ENCODE measurements at regions not wholly inside any gene's neighbourhood (a gene's known extent, or its start where the extent isn't known, plus 50 kb on each side); places are given as distances from the start of the nearest gene placed in this dataset.

DNA sequence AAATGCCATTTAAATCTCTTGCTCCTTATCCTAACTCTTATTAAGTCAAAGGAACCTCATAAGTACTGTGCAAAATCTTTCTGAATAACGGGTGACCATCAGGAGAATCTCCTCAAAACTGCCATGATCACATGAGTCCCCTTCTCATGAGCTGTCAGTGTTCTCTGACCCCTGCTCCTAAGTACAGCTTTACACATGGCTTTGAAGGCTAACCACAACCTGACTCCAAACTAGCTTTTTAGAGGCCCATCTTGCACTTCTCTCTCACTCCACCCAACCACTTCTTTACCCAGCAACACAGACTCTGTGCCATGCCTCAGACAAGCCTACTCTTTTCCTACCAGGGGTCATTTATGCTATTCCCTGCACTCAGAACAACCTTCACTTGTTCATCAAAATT, 253.8 kb downstream of the GPD2 start:
- Histone ChIP-seq H3K4me3 (ENCODE audit: insufficient read depth, low read length, poor library complexity, severe bottlenecking) (no peak overlapping the region), H2AFZ (ENCODE audit: low read depth, low read length, severe bottlenecking) (no peak overlapping the region), H3K9ac (ENCODE audit: low read length) (no peak overlapping the region), H3K9me2 (replicated peaks; ENCODE audit: insufficient read depth, low read length) (no peaks in the 10 kb centered on the region), H3K4me2 (ENCODE audit: low read depth, low read length, poor library complexity, severe bottlenecking) (no peak overlapping the region), H3K27me3 (ENCODE audit: low read length) (no peaks in the 10 kb centered on the region), H3K9me3 (ENCODE audit: insufficient read depth, low read length) (no peaks in the 10 kb centered on the region), H3K79me2 (ENCODE audit: insufficient read depth, low read length) (no peaks in the 10 kb centered on the region), H3K36me3 (ENCODE audit: low read length) (no peaks in the 10 kb centered on the region), H3K27ac (ENCODE audit: low read depth, low read length) (no peak overlapping the region), H4K20me1 (ENCODE audit: low read depth, low read length) (no peaks in the 10 kb centered on the region), H3F3A (ENCODE audit: insufficient read depth) (no peaks in the 10 kb centered on the region)
- TF ChIP-seq CTCF (IDR thresholded peaks at IDR 0.05; ENCODE audit: insufficient read depth, low read length, poor library complexity, severe bottlenecking) (no peak), EZH2phosphoT487 (conservative IDR thresholded peaks at IDR 0.05; ENCODE audit: low read length) (no peak)

DNA sequence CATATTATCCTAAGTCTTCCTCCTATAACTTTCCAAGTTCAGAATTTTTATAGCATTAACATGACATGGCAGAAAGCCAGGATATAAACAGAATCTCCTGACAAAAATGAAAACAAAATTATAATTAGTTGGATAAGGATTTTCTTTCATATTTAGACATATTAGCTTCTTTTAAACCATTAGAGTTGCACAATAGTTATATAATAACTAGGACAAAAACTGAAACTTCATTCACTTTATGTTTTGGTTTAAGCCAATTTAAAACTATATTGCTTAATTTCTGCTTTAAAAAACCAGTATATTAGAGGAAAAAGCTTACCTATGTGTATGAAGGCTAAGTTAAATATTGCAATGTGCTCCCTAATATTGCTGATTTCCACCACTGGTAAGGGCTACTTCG, 254.8 kb downstream of the GPD2 start:
- no peak overlapping the region for H3K9ac ChIP-seq (ENCODE audit: low read length)
- no peak for TF ChIP-seq EZH2phosphoT487 (conservative IDR thresholded peaks at IDR 0.05; ENCODE audit: low read length)
- H3K4me2 ChIP-seq (ENCODE audit: low read depth, low read length, poor library complexity, severe bottlenecking): no peak overlapping the region
- H4K20me1 ChIP-seq (ENCODE audit: low read depth, low read length): no peaks in the 10 kb centered on the region
- H3K27ac ChIP-seq (ENCODE audit: low read depth, low read length): no peak overlapping the region
- no peaks in the 10 kb centered on the region for H3K9me2 ChIP-seq (replicated peaks; ENCODE audit: insufficient read depth, low read length)
- no peaks in the 10 kb centered on the region for H3F3A ChIP-seq (ENCODE audit: insufficient read depth)
- H3K27me3 ChIP-seq (ENCODE audit: low read length): no peaks in the 10 kb centered on the region
- H2AFZ ChIP-seq (ENCODE audit: low read depth, low read length, severe bottlenecking): no peak overlapping the region
- H3K36me3 ChIP-seq (ENCODE audit: low read length): no peaks in the 10 kb centered on the region
- no peaks in the 10 kb centered on the region for H3K79me2 ChIP-seq (ENCODE audit: insufficient read depth, low read length)
- H3K4me3 ChIP-seq (ENCODE audit: insufficient read depth, low read length, poor library complexity, severe bottlenecking): no peak overlapping the region
- no peaks in the 10 kb centered on the region for H3K9me3 ChIP-seq (ENCODE audit: insufficient read depth, low read length)

- H3K79me2 ChIP-seq (ENCODE audit: insufficient read depth, low read length): no peaks in the 10 kb centered on the region
- H3K27ac ChIP-seq (ENCODE audit: low read depth, low read length): no peak overlapping the region
- H3K27me3 ChIP-seq (ENCODE audit: low read length): no peaks in the 10 kb centered on the region
- H4K20me1 ChIP-seq (ENCODE audit: low read depth, low read length): no peaks in the 10 kb centered on the region
- no peak overlapping the region for H3K4me3 ChIP-seq (ENCODE audit: insufficient read depth, low read length, poor library complexity, severe bottlenecking)
- H3K4me2 ChIP-seq (ENCODE audit: low read depth, low read length, poor library complexity, severe bottlenecking): no peak overlapping the region
- H3K9ac ChIP-seq (ENCODE audit: low read length): no peak overlapping the region
- H3K36me3 ChIP-seq (ENCODE audit: low read length): no peaks in the 10 kb centered on the region
- no peak overlapping the region for H2AFZ ChIP-seq (ENCODE audit: low read depth, low read length, severe bottlenecking)
- TF ChIP-seq CTCF (IDR thresholded peaks at IDR 0.05; ENCODE audit: insufficient read depth, low read length, poor library complexity, severe bottlenecking): no peak
- no peak for TF ChIP-seq EZH2phosphoT487 (conservative IDR thresholded peaks at IDR 0.05; ENCODE audit: low read length)
- no peaks in the 10 kb centered on the region for H3F3A ChIP-seq (ENCODE audit: insufficient read depth)
- no peaks in the 10 kb centered on the region for H3K9me3 ChIP-seq (ENCODE audit: insufficient read depth, low read length)
- no peaks in the 10 kb centered on the region for H3K9me2 ChIP-seq (replicated peaks; ENCODE audit: insufficient read depth, low read length)
These were observed 258.8 kb downstream of the GPD2 start for GRCh38 chr2:156695020-156695419.

GRCh38 chr2:156695595-156695994, 259.4 kb downstream of the GPD2 start:
- H3K9me2 ChIP-seq (replicated peaks; ENCODE audit: insufficient read depth, low read length): no peaks in the 10 kb centered on the region
- H3K9ac ChIP-seq (ENCODE audit: low read length): no peak overlapping the region
- H3K27me3 ChIP-seq (ENCODE audit: low read length): no peaks in the 10 kb centered on the region
- no peaks in the 10 kb centered on the region for H3F3A ChIP-seq (ENCODE audit: insufficient read depth)
- TF ChIP-seq EZH2phosphoT487 (conservative IDR thresholded peaks at IDR 0.05; ENCODE audit: low read length) (no peak), CTCF (IDR thresholded peaks at IDR 0.05; ENCODE audit: insufficient read depth, low read length, poor library complexity, severe bottlenecking) (no peak)
- no peak overlapping the region for H2AFZ ChIP-seq (ENCODE audit: low read depth, low read length, severe bottlenecking)
- H3K79me2 ChIP-seq (ENCODE audit: insufficient read depth, low read length): no peaks in the 10 kb centered on the region
- H3K9me3 ChIP-seq (ENCODE audit: insufficient read depth, low read length): no peaks in the 10 kb centered on the region
- H3K4me2 ChIP-seq (ENCODE audit: low read depth, low read length, poor library complexity, severe bottlenecking): no peak overlapping the region
- H4K20me1 ChIP-seq (ENCODE audit: low read depth, low read length): no peaks in the 10 kb centered on the region
- H3K4me3 ChIP-seq (ENCODE audit: insufficient read depth, low read length, poor library complexity, severe bottlenecking): no peak overlapping the region
- H3K36me3 ChIP-seq (ENCODE audit: low read length): no peaks in the 10 kb centered on the region
- no peak overlapping the region for H3K27ac ChIP-seq (ENCODE audit: low read depth, low read length)

All from SU-DHL-6 (cell line).